HG03175 (cell line): ENCODE measurements at regions not wholly inside any gene's neighbourhood (a gene's known extent, or its start where the extent isn't known, plus 50 kb on each side); places are given as distances from the start of the nearest gene placed in this dataset.
"Not testable (repeated sequence)": the region's sequence is repeated elsewhere in the genome, so short reads cannot be mapped to it uniquely, and the experiment has no call there.

Experiments used
- ATAC-seq: cut with Tn5 transposase; IDR thresholded peaks from one replicate; pipeline ENCODE4 v1.9.1; 2021; ENCODE audit warnings: mild to moderate bottlenecking, moderate library complexity; ENCODE audit not compliant: unreplicated experiment

- no peak for ATAC-seq
Measured at GRCh38 chr22:49677495-49677889, 150.2 kb downstream of the BRD1 start.

GRCh38 chr22:49676783-49677494 is 150.7 kb downstream of the BRD1 start:
- no peak for ATAC-seq

GRCh38 chr22:49676230-49676629 is 151.4 kb downstream of the BRD1 start:
- no peak for ATAC-seq

- ATAC-seq, result no peak
Measured at GRCh38 chr22:49674479-49675050, 153.1 kb downstream of the BRD1 start.

GRCh38 chr22:49673048-49673447 is 154.6 kb downstream of the BRD1 start:
- no peak for ATAC-seq

- ATAC-seq, result no peak
Measured at GRCh38 chr22:49672014-49672516, 155.6 kb downstream of the BRD1 start.

GRCh38 chr22:49671331-49672013 is 156.2 kb downstream of the BRD1 start:
- ATAC-seq, result no peak

GRCh38 chr22:49670456-49671330 is 157.0 kb downstream of the BRD1 start:
- no peak for ATAC-seq

- ATAC-seq, result not testable (repeated sequence)
Measured at GRCh38 chr22:49669969-49670455, 157.7 kb downstream of the BRD1 start.

GRCh38 chr22:49669427-49669968 is 158.2 kb downstream of the BRD1 start:
- ATAC-seq, result not testable (repeated sequence)

GRCh38 chr22:49668402-49668801 is 159.3 kb downstream of the BRD1 start:
- ATAC-seq, result no peak

GRCh38 chr22:49667236-49667635 is 160.4 kb downstream of the BRD1 start:
- no peak for ATAC-seq

GRCh38 chr22:49666146-49666809 is 161.4 kb downstream of the BRD1 start:
- ATAC-seq, result no peak

- no peak for ATAC-seq
Measured at GRCh38 chr22:49664891-49665290, 162.8 kb downstream of the BRD1 start.

GRCh38 chr22:49664371-49664881 is 163.2 kb downstream of the BRD1 start:
- ATAC-seq, result no peak

GRCh38 chr22:49663823-49664222 is 163.8 kb downstream of the BRD1 start:
- no peak for ATAC-seq

GRCh38 chr22:49663311-49663711 is 164.4 kb downstream of the BRD1 start:
- ATAC-seq, result no peak

GRCh38 chr22:49662681-49663080 is 165.0 kb downstream of the BRD1 start:
- no peak for ATAC-seq

GRCh38 chr22:49660794-49661781 is 166.6 kb downstream of the BRD1 start:
- ATAC-seq, result no peak
